ENCODE measurements at regions not wholly inside any gene's neighbourhood (a gene's known extent, or its start where the extent isn't known, plus 50 kb on each side); places are given as distances from the start of the nearest gene placed in this dataset.
"Not testable (repeated sequence)": the region's sequence is repeated elsewhere in the genome, so short reads cannot be mapped to it uniquely, and the experiment has no call there.

DNA sequence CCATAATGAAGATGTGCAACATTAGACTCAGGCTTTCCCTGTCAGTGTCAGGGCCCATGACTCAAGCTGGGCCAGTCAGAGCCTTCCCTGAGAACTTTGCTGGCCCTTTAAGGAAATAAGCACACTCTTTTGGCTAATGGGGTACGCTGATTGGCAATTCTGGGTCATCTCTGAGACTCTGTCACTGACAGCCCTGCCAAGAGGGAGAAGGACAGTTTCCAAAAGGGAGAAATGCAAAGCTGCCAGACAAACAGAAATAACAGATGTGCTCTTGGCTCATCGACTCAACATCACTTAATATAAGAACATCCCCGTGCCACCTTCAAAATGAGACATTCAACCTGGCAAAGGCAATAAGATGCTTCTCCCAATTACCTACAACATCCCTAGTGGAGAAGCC lies 491.9 kb upstream of the PROK2 start:
- DNase-seq (ENCODE audit: low read depth), result no peak

GRCh38 chr3:72275331-72275751 lies 490.4 kb upstream of the PROK2 start:
- DNase-seq (ENCODE audit: low read depth), result no peak

DNA sequence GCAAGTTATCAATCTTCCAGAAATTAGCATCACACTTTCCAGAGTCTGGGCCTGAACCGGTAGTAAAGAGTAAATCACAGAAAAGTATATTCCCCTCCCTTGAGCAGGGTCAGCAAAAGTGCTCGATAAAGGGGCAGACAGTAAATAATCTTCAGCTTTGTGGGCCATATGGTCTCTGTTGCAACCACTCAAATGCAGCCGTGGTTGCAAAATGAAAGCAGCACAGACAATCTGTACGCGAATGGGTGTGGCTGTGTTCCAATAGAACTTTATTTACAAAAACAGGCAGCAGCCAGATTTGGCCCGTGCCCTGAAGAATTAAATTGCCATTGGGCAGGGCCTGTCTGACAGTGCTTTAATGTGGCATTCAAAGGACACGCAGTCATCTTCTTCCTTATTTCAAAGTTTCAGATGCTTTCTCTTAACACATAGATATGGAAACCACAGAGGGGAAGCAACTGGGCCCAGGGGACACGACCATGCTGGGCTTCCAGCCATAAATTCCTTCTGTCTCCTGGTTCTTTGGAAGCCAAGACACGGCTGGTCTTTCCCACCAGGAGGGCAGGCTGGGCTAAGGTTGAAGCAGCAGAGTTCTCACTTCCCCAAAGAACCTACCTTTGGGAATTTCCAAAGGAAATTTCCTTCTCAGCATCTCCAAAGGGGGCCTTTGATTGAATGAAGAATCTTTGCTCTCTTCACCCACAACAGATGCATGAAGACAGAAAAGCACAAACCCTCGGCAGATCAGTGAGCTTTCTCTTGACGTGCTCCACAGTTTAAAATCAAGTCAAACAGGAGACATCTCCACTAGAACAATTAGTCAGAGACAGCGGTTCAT lies 489.8 kb upstream of the PROK2 start:
- no peak for DNase-seq (ENCODE audit: low read depth)

GRCh38 chr3:72273615-72274014 lies 488.7 kb upstream of the PROK2 start:
- no peak for DNase-seq (ENCODE audit: low read depth)

GRCh38 chr3:72272356-72272755 lies 487.4 kb upstream of the PROK2 start:
- no peak for DNase-seq (ENCODE audit: low read depth)

GRCh38 chr3:72271923-72272322 lies 487.0 kb upstream of the PROK2 start:
- no peak for DNase-seq (ENCODE audit: low read depth)

DNA sequence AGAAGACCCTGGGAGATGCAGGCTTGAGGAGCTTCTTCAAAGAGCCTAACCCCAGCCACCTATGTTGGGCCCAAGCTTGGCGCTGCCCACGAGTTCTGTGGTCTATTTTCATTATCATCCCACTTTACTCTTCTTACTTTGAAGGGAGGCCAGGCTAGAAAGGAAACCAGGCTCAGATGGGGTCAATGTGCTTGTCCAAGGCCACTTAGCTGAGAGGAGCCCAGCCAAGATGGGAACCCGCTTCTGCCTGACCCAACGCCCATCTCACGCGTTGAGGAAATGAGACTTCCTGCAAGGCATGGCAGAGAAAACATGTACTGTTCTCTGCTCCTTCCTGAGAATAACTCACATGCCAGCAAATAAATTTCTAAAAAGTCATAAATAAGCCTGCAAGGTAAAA lies 486.3 kb upstream of the PROK2 start:
- DNase-seq (ENCODE audit: low read depth), result no peak

GRCh38 chr3:72270730-72271129 lies 485.8 kb upstream of the PROK2 start:
- DNase-seq (ENCODE audit: low read depth), result no peak

DNA sequence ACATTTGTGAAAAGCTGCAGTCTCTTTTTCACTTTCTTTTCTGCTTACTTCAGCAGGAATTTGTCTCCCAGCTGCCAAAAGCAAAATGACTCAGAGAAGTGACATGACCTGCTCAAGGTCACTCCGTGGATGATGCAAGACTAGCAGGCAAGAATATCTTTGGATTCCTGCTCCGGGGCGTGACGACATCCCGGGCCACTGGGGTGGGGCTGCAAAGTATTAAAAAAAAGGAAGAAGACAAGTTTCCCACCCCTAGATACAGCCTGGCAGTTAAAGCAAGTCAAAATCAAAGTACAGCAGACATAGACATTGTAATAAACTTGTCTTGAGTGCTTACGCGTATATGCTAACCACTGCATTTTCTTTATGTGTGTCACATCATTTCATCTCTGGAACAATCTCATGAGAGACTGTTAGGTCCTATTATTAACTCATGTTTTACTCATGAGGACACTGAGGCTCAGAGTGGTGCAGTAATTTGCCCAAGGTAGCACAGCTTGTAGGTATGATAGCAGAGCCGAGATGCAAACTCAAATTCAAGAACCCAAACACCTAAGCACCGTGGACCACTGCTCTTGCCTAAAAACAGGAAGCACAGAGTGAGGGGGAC lies 485.2 kb upstream of the PROK2 start:
- no peak for DNase-seq (ENCODE audit: low read depth)

DNA sequence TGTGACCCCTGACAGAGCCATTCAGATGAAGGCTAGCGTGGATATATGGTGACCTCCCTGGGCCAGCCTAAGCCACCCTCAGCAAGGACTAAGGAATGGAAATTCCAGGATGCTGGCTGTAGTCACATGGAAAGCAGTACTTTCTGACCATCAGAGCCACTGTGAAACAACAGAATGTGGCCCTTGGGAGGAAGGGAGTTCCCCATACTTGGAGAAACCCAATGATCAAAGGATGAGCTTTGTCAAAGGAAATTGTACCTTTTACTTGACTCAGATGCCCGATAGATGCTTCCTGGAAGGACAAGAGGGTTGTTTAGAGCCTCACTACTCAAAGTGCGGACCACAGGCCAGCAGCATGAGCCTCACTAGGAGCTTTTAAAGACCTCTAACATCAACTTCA lies 484.5 kb upstream of the PROK2 start:
- DNase-seq (ENCODE audit: low read depth), result no peak

DNA sequence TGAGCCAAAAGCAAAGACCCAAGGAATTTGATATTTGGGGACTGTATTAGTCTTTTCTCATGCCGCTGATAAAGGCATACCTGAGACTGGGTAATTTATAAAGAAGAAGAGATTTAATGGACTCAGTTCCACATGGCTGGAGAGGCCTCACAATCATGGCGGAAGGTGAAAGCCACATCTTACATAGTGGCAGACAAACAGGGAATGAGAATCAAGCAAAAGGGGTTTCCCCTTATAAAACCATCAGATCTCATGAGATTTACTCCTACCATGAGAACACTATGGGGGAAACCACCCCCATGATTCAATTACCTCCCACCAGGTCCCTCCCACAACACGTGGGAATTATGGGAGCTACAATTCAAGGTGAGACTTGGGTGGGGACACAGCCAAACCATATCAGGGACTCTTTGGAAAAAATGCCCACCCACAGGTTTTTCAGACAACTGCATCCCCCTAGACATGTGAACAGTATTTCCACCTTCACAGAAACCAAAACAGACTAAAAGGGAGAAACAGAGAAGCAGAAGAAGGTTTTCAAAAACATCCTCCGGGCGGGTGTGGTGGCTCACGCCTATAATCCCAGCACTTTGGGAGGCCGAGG lies 482.1 kb upstream of the PROK2 start:
- not testable (repeated sequence) for DNase-seq (ENCODE audit: low read depth)

GRCh38 chr3:72266016-72266370 lies 481.0 kb upstream of the PROK2 start:
- no peak for DNase-seq (ENCODE audit: low read depth)

- DNase-seq (ENCODE audit: low read depth), result no peak
Observed at GRCh38 chr3:72265256-72266015, 480.5 kb upstream of the PROK2 start.

- DNase-seq (ENCODE audit: low read depth), result no peak
Observed at GRCh38 chr3:72263223-72263990, 478.5 kb upstream of the PROK2 start.

DNA sequence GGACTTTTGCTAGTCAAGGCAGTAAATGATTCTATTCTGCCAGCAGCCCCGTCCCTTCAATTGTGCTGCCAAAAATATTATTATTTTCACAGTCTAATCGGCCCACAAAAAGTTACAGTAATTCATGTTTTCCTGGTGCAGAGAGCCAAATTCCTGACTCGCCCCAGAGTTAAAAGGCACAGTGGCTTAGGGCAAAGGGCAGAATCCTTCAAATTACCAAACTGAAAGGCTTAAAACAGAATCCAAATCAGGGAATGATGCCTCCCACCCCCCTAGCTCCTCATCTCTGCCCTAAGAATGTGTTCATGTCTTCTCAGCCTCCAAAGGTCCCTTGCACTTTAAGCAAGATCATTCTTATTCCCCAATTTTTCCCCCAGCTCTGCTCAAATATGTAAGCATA lies 477.8 kb upstream of the PROK2 start:
- no peak for DNase-seq (ENCODE audit: low read depth)

- DNase-seq (ENCODE audit: low read depth), result no peak
Observed at GRCh38 chr3:72261566-72262564, 476.9 kb upstream of the PROK2 start.

DNA sequence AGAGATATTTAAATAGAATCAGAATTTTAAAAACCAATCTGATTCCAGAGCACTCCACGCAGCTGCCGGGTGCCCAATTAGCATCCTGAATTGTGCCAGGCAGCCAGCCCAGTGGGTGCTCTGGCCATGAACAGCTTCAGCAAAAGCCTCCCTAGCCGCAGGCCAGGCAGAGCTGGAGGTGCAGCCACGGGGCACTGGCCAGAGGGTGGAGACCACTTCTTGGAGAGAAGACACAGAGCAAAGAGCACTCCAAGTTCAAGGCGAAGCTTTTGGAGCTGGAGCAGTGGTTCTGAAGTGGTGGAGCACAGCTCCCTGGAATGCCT lies 475.6 kb upstream of the PROK2 start:
- DNase-seq (ENCODE audit: low read depth), result no peak

GRCh38 chr3:72259755-72260587 lies 475.0 kb upstream of the PROK2 start:
- no peak for DNase-seq (ENCODE audit: low read depth)

DNA sequence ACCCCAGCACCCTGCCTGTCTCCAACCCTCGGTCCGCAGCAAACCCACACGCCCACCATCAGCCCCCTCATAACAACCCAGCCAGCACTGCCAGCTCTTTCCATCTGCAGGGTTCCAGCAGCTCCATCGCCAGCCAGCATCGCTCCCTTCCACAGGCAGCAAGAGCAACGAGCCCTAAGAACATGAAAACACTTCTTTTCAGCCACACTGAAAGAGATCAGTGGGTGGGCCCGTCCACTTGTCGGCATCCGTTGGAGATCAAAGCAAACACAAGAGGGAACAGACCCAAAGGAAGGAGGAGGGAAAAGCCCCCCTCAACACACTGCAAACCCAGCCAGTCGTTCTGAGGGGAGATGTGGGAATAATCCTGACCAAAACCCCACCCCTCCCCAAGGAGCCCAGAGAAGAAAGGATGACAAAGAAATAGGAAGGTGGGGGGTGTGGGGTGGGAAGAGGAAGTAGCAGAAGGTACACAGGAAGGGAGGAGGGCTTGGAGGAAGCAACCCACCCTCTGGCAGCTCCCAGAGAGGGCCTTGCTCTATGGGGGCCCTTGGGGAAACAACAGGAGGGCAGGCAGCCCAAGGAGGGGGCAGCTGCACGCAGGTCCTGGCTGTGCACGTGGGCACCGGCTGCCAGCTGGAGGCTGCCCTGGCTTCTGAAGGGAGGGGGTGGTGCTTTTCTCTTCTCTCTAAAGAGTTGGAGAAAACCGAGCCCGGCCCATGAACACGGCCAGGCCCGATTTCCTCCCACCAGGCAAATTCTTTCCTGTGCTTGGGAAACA lies 473.6 kb upstream of the PROK2 start:
- DNase-seq (ENCODE audit: low read depth), result no peak

Measured in stimulated activated CD8-positive, alpha-beta memory T cell treated with anti-CD3 and anti-CD28 coated beads, Interleukin-15, amount 100 ng/mL, for 24 hours (primary cell).